Activated CD4-positive, alpha-beta memory T cell treated with anti-CD3 and anti-CD28 coated beads for 36 hours (primary cell): ENCODE measurements at regions not wholly inside any gene's neighbourhood (a gene's known extent, or its start where the extent isn't known, plus 50 kb on each side); places are given as distances from the start of the nearest gene placed in this dataset.
"Not testable (repeated sequence)": the region's sequence is repeated elsewhere in the genome, so short reads cannot be mapped to it uniquely, and the experiment has no call there.

Experiments used
- CTCF ChIA-PET: fragments of 350-600 bp; sonication (Branson Sonifier 250); formaldehyde crosslinking; loops from one replicate; lab custom pipeline; 2021; ENCODE audit warnings: antibody characterized with exemption, inconsistent platforms; lab: Charles Lee
- POLR2A ChIA-PET: fragments of 350-600 bp; sonication (Branson Sonifier 250); formaldehyde crosslinking; loops from one replicate; lab custom pipeline; 2021; ENCODE audit warnings: antibody characterized with exemption; lab: Charles Lee
- DNase-seq: peaks from one replicate; pipeline ENCODE4 v3.0.0-alpha.2; 2020
- H3K27ac Mint-ChIP-seq: one replicate; pipeline ENCODE4 v1.8.0; 2021; ENCODE audit warnings: mixed read lengths
- H3K27me3 Mint-ChIP-seq: one replicate; pipeline ENCODE4 v1.8.0; 2021; ENCODE audit warnings: mixed read lengths
- H3K36me3 Mint-ChIP-seq: one replicate; pipeline ENCODE4 v1.8.0; 2021; ENCODE audit warnings: mixed read lengths
- H3K4me1 Mint-ChIP-seq: one replicate; pipeline ENCODE4 v1.8.0; 2021; ENCODE audit warnings: low read depth, mixed read lengths
- H3K4me3 Mint-ChIP-seq: one replicate; pipeline ENCODE4 v1.8.0; 2021; ENCODE audit warnings: mild to moderate bottlenecking, mixed read lengths
- H3K9me3 Mint-ChIP-seq: one replicate; pipeline ENCODE4 v1.8.0; 2021; ENCODE audit warnings: mixed read lengths
- intact Hi-C: fragments of 100-400 bp; cut with micrococcal nuclease; formaldehyde crosslinking; loops from one replicate; pipeline ENCODE4 v1.15.1; 2023

DNA sequence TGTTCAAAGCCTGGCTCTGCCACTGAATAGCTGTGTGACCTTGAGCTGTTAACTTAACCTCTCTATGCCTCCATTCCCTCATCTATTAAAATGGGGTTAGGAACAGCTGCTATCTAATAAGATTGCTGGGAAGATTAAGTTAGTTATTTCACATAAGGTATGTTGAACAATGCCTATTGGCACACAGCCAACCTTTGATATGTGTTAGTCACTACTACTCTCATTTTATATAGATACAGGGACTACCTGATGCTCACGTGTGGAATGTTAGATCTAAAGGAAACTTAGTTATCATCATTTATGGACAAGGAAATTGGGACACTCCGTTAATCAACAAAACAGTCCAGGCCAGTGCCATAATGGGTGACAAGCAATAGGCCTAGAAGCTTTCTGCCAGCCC lies 332.4 kb upstream of the PPP2R3A start:
- Mint-ChIP-seq H3K4me1 (no peaks in the 10 kb centered on the region), H3K9me3 (no peaks in the 10 kb centered on the region), H3K36me3 (no peaks in the 10 kb centered on the region), H3K27ac (no peak overlapping the region), H3K27me3 (no peaks in the 10 kb centered on the region), H3K4me3 (no peak overlapping the region)
- CTCF ChIA-PET: no interaction called here
- POLR2A ChIA-PET: no interaction called here
- intact Hi-C loops: no loop called here
- no peak for DNase-seq

GRCh38 chr3:135636596-135636995 lies 328.9 kb upstream of the PPP2R3A start:
- Mint-ChIP-seq H3K27me3 (no peaks in the 10 kb centered on the region), H3K4me1 (no peaks in the 10 kb centered on the region), H3K4me3 (no peak overlapping the region), H3K9me3 (no peaks in the 10 kb centered on the region), H3K36me3 (no peaks in the 10 kb centered on the region), H3K27ac (no peak overlapping the region)
- intact Hi-C loops: no loop called here
- ChIA-PET CTCF (no interaction called here), POLR2A (no interaction called here)
- DNase-seq: no peak

DNA sequence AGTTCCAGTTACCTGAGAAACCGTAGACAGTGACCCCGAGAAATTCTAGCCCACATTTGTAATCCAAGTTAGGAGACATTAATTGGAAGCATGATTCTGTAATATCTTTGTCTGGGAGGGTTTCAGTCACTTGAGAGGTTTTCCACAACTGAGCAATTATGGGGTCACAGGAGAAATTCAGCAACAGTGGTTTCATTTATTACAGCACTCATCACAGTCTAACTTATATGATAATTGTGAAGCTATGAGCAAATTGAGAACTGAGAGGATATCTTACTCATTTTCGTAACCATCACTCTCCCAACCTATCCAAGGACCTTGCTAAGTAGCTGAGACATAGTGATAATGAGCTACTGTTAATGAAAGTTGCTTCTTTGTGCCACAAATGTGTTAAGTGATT lies 328.5 kb upstream of the PPP2R3A start:
- Mint-ChIP-seq H3K9me3 (no peaks in the 10 kb centered on the region), H3K27me3 (no peaks in the 10 kb centered on the region), H3K27ac (no peak overlapping the region), H3K4me3 (no peak overlapping the region), H3K36me3 (no peaks in the 10 kb centered on the region), H3K4me1 (no peaks in the 10 kb centered on the region)
- CTCF ChIA-PET: no interaction called here
- intact Hi-C loops: no loop called here
- POLR2A ChIA-PET: no interaction called here
- DNase-seq: no peak

GRCh38 chr3:135641761-135642160 lies 323.8 kb upstream of the PPP2R3A start:
- no peak overlapping the region for H3K27ac Mint-ChIP-seq
- H3K4me1 Mint-ChIP-seq: no peaks in the 10 kb centered on the region
- no peak for DNase-seq
- ChIA-PET CTCF (no interaction called here), POLR2A (no interaction called here)
- peaks cover 1% of the 10 kb centered on the region for H3K9me3 Mint-ChIP-seq
- H3K27me3 Mint-ChIP-seq: no peaks in the 10 kb centered on the region
- intact Hi-C loops: no loop called here
- no peaks in the 10 kb centered on the region for H3K36me3 Mint-ChIP-seq
- H3K4me3 Mint-ChIP-seq: no peak overlapping the region

DNA sequence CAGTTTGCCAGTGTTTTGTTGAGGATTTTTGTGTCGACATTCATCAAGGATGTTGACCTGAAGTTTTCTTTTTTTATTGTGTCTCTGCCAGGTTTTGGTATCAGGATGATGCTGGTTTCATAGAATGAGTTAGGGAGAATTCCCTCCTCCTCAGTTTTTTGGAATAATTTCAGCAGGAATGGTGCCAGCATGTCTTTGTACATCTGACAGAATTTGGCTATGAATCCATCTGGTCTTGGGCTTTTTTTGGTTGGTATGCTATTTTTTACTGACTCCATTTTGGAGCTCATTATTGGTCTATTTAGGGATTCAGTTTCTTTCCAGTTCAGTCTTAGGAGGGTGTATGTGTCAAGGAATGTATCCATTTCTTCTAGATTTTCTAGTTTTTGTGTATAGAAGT lies 320.0 kb upstream of the PPP2R3A start:
- Mint-ChIP-seq H3K9me3 (peaks cover 5% of the 10 kb centered on the region), H3K4me3 (no peak overlapping the region), H3K36me3 (no peaks in the 10 kb centered on the region), H3K4me1 (no peaks in the 10 kb centered on the region), H3K27me3 (no peaks in the 10 kb centered on the region), H3K27ac (no peak overlapping the region)
- CTCF ChIA-PET: no interaction called here
- intact Hi-C loops: no loop called here
- POLR2A ChIA-PET: no interaction called here
- no peak for DNase-seq

DNA sequence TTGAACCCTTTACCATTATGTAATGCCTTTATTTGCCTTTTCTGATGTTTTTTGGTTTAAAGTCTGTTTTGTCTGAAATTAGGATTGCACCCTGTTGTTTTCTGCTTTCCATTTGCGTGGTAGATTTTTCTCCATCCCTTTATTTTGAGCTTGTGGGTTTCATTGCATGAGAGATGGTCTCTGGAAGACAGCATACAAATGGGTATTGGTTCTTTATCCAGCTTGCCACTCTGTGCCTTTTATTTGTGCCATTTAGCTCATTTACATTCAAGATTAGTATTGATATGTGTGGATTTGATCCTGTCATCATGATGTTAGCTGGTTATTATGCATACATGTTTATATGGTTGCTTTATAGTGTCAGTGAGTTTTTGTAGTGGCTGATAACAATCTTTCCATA lies 318.7 kb upstream of the PPP2R3A start:
- Mint-ChIP-seq H3K4me3 (no peak overlapping the region), H3K4me1 (no peaks in the 10 kb centered on the region), H3K36me3 (no peaks in the 10 kb centered on the region), H3K27me3 (no peaks in the 10 kb centered on the region), H3K27ac (no peak overlapping the region), H3K9me3 (peaks cover 5% of the 10 kb centered on the region)
- POLR2A ChIA-PET: no interaction called here
- CTCF ChIA-PET: no interaction called here
- intact Hi-C loops: no loop called here
- DNase-seq: no peak

- Mint-ChIP-seq H3K27me3 (no peaks in the 10 kb centered on the region), H3K4me3 (no peak overlapping the region), H3K4me1 (no peaks in the 10 kb centered on the region), H3K27ac (no peak overlapping the region), H3K9me3 (peaks cover 5% of the 10 kb centered on the region), H3K36me3 (no peaks in the 10 kb centered on the region)
- POLR2A ChIA-PET: no interaction called here
- intact Hi-C loops: no loop called here
- CTCF ChIA-PET: no interaction called here
- DNase-seq: no peak
Observed at GRCh38 chr3:135649361-135649760, 316.2 kb upstream of the PPP2R3A start.

DNA sequence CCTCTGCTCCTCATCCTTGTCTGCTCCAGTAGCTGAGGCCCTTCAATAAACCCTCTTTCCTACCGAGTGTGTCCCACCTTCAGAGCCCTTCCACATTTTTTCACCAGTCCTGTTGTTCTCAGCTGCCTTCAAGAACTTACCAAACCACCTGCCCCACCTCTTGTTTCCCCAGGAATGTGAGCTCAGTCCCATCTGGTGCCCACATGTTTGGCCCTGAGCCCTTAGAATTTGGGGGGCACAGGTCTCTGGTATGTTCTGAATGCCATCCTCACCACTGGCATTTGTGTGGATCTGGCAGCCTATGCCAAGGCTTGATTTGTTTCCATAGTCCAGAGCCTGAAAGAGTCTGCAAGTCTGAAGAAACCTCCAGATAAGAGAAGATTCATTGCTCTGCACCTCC lies 315.2 kb upstream of the PPP2R3A start:
- CTCF ChIA-PET: no interaction called here
- POLR2A ChIA-PET: no interaction called here

GRCh38 chr3:135652388-135652787 lies 313.1 kb upstream of the PPP2R3A start:
- H3K4me3 Mint-ChIP-seq: no peak overlapping the region
- no peaks in the 10 kb centered on the region for H3K27me3 Mint-ChIP-seq
- intact Hi-C loops: no loop called here
- no peaks in the 10 kb centered on the region for H3K4me1 Mint-ChIP-seq
- ChIA-PET CTCF (no interaction called here), POLR2A (no interaction called here)
- H3K36me3 Mint-ChIP-seq: no peaks in the 10 kb centered on the region
- H3K27ac Mint-ChIP-seq: no peak overlapping the region
- DNase-seq: no peak
- H3K9me3 Mint-ChIP-seq: no peaks in the 10 kb centered on the region

More for the DNA sequence above, 315.2 kb upstream of the PPP2R3A start:
- H3K4me1 Mint-ChIP-seq: no peaks in the 10 kb centered on the region
- no peaks in the 10 kb centered on the region for H3K27me3 Mint-ChIP-seq
- no peaks in the 10 kb centered on the region for H3K36me3 Mint-ChIP-seq
- H3K27ac Mint-ChIP-seq: no peak overlapping the region
- H3K9me3 Mint-ChIP-seq: peaks cover 5% of the 10 kb centered on the region
- intact Hi-C loops: no loop called here
- no peak overlapping the region for H3K4me3 Mint-ChIP-seq
- DNase-seq: no peak

- no peak overlapping the region for H3K4me3 Mint-ChIP-seq
- no peaks in the 10 kb centered on the region for H3K9me3 Mint-ChIP-seq
- POLR2A ChIA-PET: no interaction called here
- no peak overlapping the region for H3K27ac Mint-ChIP-seq
- intact Hi-C loops: no loop called here
- H3K27me3 Mint-ChIP-seq: no peaks in the 10 kb centered on the region
- CTCF ChIA-PET: no interaction called here
- no peak for DNase-seq
- no peaks in the 10 kb centered on the region for H3K36me3 Mint-ChIP-seq
- no peaks in the 10 kb centered on the region for H3K4me1 Mint-ChIP-seq
Observed at GRCh38 chr3:135655328-135655727, 310.2 kb upstream of the PPP2R3A start.

DNA sequence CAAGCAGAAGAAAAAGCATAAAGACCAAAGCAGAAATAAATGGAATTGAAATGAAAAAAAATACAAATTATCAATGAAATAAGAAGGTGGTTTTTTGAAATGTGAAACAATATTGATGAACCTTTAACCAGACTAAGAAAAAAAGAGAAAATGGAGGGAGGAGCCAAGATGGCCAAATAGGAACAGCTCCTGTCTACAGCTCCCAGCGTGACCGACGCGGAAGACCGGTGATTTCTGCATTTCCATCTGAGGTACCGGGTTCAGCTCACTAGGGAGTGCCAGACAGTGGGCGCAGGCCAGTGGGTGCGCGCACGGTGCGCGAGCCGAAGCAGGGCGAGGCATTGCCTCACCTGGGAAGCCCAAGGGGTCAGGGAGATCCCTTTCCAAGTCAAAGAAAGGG lies 307.1 kb upstream of the PPP2R3A start:
- H3K4me3 Mint-ChIP-seq, H3K36me3 Mint-ChIP-seq, H3K27ac Mint-ChIP-seq, H3K9me3 Mint-ChIP-seq, H3K27me3 Mint-ChIP-seq, DNase-seq, H3K4me1 Mint-ChIP-seq, intact Hi-C loops, CTCF ChIA-PET, POLR2A ChIA-PET: not testable (repeated sequence)

GRCh38 chr3:135667061-135667460 lies 298.5 kb upstream of the PPP2R3A start:
- H3K9me3 Mint-ChIP-seq: peaks cover 13% of the 10 kb centered on the region
- no peaks in the 10 kb centered on the region for H3K27me3 Mint-ChIP-seq
- no peak overlapping the region for H3K4me3 Mint-ChIP-seq
- ChIA-PET CTCF (no interaction called here), POLR2A (no interaction called here)
- intact Hi-C loops: no loop called here
- H3K36me3 Mint-ChIP-seq: no peaks in the 10 kb centered on the region
- H3K27ac Mint-ChIP-seq: no peak overlapping the region
- no peak for DNase-seq
- no peaks in the 10 kb centered on the region for H3K4me1 Mint-ChIP-seq

- Mint-ChIP-seq H3K27me3 (no peaks in the 10 kb centered on the region), H3K4me3 (no peak overlapping the region), H3K36me3 (no peaks in the 10 kb centered on the region), H3K27ac (no peak overlapping the region), H3K9me3 (peaks cover 4% of the 10 kb centered on the region), H3K4me1 (no peaks in the 10 kb centered on the region)
- ChIA-PET CTCF (no interaction called here), POLR2A (no interaction called here)
- intact Hi-C loops: no loop called here
- DNase-seq: no peak
Observed at GRCh38 chr3:135674508-135674907, 291.0 kb upstream of the PPP2R3A start.

GRCh38 chr3:135678386-135678785 lies 287.1 kb upstream of the PPP2R3A start:
- Mint-ChIP-seq H3K4me1 (no peaks in the 10 kb centered on the region), H3K36me3 (no peaks in the 10 kb centered on the region), H3K27ac (no peak overlapping the region), H3K4me3 (no peak overlapping the region), H3K9me3 (peaks cover 10% of the 10 kb centered on the region), H3K27me3 (no peaks in the 10 kb centered on the region)
- ChIA-PET CTCF (no interaction called here), POLR2A (no interaction called here)
- no peak for DNase-seq
- intact Hi-C loops: no loop called here
